PC-9 (cell line): ENCODE measurements at regions not wholly inside any gene's neighbourhood (a gene's known extent, or its start where the extent isn't known, plus 50 kb on each side); places are given as distances from the start of the nearest gene placed in this dataset.

Source experiments
- BruUV-seq: library from RNA; stranded (reverse); fragments of 400-500 nt; replicated peaks from 2 replicates; lab custom pipeline; 2021; lab: Mats Ljungman, UMichigan
- CTCF ChIA-PET: fragments of 300-600 bp; sonication (Branson Sonifier 250); formaldehyde crosslinking; loops from one replicate; lab custom pipeline; 2022; ENCODE audit warnings: antibody characterized with exemption; lab: Charles Lee
- POLR2A ChIA-PET: fragments of 300-600 bp; sonication (Branson Sonifier 250); formaldehyde crosslinking; loops from one replicate; lab custom pipeline; 2022; ENCODE audit warnings: antibody characterized with exemption; ENCODE audit not compliant: unreplicated experiment; lab: Charles Lee
- DNase-seq, 2 experiments: peaks; one replicate each; pipeline versions ENCODE4 v3.0.0 to v3.0.0-alpha.2; 2015 to 2022; ENCODE audit warnings: mixed read lengths in 1 of 2
- H2AFZ ChIP-seq: fragments of 200-600 bp; sonication (generic); 2 replicates; pipeline ENCODE4 v1.8.1; 2017; ENCODE audit warnings: antibody characterized with exemption
- H3F3A ChIP-seq: fragments of 200-600 bp; sonication (generic); 2 replicates; pipeline ENCODE4 v1.8.1; 2017; ENCODE audit warnings: antibody characterized with exemption, mild to moderate bottlenecking, low read depth; ENCODE audit not compliant: insufficient read depth
- H3K27ac ChIP-seq: fragments of 200-600 bp; sonication (generic); 2 replicates; pipeline ENCODE4 v1.6.1; 2016; ENCODE audit warnings: mixed run types
- H3K27me3 ChIP-seq: fragments of 200-600 bp; sonication (generic); 2 replicates; pipeline ENCODE4 v1.6.1; 2016; ENCODE audit warnings: low read depth, mixed run types; ENCODE audit not compliant: insufficient read depth
- H3K36me3 ChIP-seq: fragments of 200-600 bp; sonication (generic); 2 replicates; pipeline ENCODE4 v1.6.1; 2016; ENCODE audit warnings: low read depth, mixed run types
- H3K4me1 ChIP-seq: fragments of 200-600 bp; sonication (generic); replicated peaks from 2 replicates; pipeline ENCODE4 v1.6.1; 2016; ENCODE audit warnings: mixed run types; ENCODE audit not compliant: insufficient read depth
- H3K4me2 ChIP-seq: fragments of 200-600 bp; sonication (generic); 2 replicates; pipeline ENCODE4 v1.6.1; 2017; ENCODE audit warnings: mixed run types
- H3K4me3 ChIP-seq: fragments of 200-600 bp; sonication (generic); 2 replicates; pipeline ENCODE4 v1.6.1; 2016; ENCODE audit warnings: mixed run types
- H3K79me2 ChIP-seq: fragments of 200-600 bp; sonication (generic); 2 replicates; pipeline ENCODE4 v1.6.1; 2017; ENCODE audit warnings: low read depth, mixed run types
- H3K9me2 ChIP-seq: fragments of 200-600 bp; sonication (generic); 2 replicates; pipeline ENCODE4 v1.8.1; 2017; ENCODE audit warnings: mild to moderate bottlenecking; ENCODE audit not compliant: insufficient read depth
- H3K9me3 ChIP-seq: fragments of 200-600 bp; sonication (generic); 2 replicates; pipeline ENCODE4 v1.8.1; 2016; ENCODE audit warnings: low read depth; ENCODE audit not compliant: insufficient read depth
- H4K20me1 ChIP-seq: fragments of 200-600 bp; sonication (generic); 2 replicates; pipeline ENCODE4 v1.8.1; 2017; ENCODE audit not compliant: insufficient read depth
- EZH2 ChIP-seq: fragments of 200-600 bp; sonication (generic); IDR thresholded peaks from 2 replicates; pipeline ENCODE4 v1.8.0; 2017; ENCODE audit warnings: antibody characterized with exemption, low read depth
- intact Hi-C: fragments of 100-400 bp; cut with micrococcal nuclease; formaldehyde crosslinking; loops from one replicate; pipeline ENCODE4 v1.10.0; 2022; ENCODE audit not compliant: unreplicated experiment
- TF ChIP-seq, protein P1 (sequence below): fragments of 200-600 bp; sonication (generic); conservative IDR thresholded peaks from 2 replicates; pipeline ENCODE4 v1.6.1; 2017; ENCODE audit warnings: mixed run types, antibody characterized with exemption, mild to moderate bottlenecking, moderate library complexity

DNA sequence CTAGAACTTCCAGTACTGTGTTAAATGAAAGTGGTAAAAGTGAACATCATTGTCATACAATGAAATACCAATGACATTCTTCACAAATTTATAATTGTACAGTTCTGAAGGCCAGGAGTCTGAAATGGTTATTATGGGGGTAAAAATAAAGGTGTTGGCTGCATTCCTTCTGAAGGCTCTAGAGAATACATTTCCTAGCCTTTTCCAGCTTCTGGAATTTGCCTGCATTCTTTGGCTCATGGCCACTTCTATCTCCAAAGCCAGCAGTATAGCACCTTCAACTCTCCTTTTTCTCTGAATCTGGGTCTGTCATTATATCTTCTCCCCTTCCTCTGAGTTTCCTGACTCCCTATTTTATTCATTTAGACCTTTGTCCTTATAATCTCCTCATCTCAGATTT is 1232.7 kb upstream of the TENM4 start:
- Histone ChIP-seq H3K27ac (no peak overlapping the region), H2AFZ (no peak overlapping the region), H3K9me3 (no peaks in the 10 kb centered on the region), H3K4me2 (no peak overlapping the region), H3K27me3 (no peaks in the 10 kb centered on the region), H4K20me1 (no peaks in the 10 kb centered on the region), H3K4me1 (no peaks in the 10 kb centered on the region), H3K4me3 (no peak overlapping the region), H3K9me2 (no peaks in the 10 kb centered on the region), H3F3A (no peaks in the 10 kb centered on the region), H3K36me3 (no peaks in the 10 kb centered on the region), H3K79me2 (no peaks in the 10 kb centered on the region)
- no peak for DNase-seq
- intact Hi-C loops = no loop called here
- TF ChIP-seq EZH2 = no peak
- TF ChIP-seq, protein P1, sequence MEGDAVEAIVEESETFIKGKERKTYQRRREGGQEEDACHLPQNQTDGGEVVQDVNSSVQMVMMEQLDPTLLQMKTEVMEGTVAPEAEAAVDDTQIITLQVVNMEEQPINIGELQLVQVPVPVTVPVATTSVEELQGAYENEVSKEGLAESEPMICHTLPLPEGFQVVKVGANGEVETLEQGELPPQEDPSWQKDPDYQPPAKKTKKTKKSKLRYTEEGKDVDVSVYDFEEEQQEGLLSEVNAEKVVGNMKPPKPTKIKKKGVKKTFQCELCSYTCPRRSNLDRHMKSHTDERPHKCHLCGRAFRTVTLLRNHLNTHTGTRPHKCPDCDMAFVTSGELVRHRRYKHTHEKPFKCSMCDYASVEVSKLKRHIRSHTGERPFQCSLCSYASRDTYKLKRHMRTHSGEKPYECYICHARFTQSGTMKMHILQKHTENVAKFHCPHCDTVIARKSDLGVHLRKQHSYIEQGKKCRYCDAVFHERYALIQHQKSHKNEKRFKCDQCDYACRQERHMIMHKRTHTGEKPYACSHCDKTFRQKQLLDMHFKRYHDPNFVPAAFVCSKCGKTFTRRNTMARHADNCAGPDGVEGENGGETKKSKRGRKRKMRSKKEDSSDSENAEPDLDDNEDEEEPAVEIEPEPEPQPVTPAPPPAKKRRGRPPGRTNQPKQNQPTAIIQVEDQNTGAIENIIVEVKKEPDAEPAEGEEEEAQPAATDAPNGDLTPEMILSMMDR = no peak
- ChIA-PET POLR2A (no interaction called here), CTCF (no interaction called here)
- BruUV-seq = no TSS peak

DNA sequence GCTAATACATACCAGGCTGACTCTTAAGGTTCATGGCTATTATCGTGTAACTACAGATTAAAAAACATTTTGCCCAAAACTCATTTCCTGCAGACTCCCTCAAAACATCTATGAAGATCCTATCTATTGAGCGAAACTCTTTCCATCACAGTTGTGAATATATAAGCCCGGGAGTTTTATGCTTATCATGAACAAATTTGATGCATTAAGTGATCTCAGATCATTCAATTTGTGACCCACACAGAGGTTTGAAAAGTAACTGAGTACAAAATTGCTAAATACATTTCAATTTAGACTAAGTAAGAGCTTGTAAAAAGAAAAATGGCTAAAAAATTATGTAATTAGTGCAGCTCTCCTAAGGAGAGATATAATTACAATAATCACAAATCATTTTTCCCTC is 1228.8 kb upstream of the TENM4 start:
- H3K9me3 ChIP-seq = no peaks in the 10 kb centered on the region
- H3K27ac ChIP-seq = no peak overlapping the region
- no peak overlapping the region for H3K4me3 ChIP-seq
- no peaks in the 10 kb centered on the region for H3F3A ChIP-seq
- no peak for DNase-seq
- no peaks in the 10 kb centered on the region for H3K27me3 ChIP-seq
- no TSS peak for BruUV-seq
- H3K4me2 ChIP-seq = no peak overlapping the region
- H3K79me2 ChIP-seq = no peaks in the 10 kb centered on the region
- intact Hi-C loops = no loop called here
- POLR2A ChIA-PET = no interaction called here
- no peaks in the 10 kb centered on the region for H3K36me3 ChIP-seq
- TF ChIP-seq EZH2 = no peak
- TF ChIP-seq, protein P1 = no peak
- no peak overlapping the region for H2AFZ ChIP-seq
- CTCF ChIA-PET = no interaction called here
- no peaks in the 10 kb centered on the region; the same call in 1 of the 2 replicates for H3K9me2 ChIP-seq
- no peaks in the 10 kb centered on the region for H4K20me1 ChIP-seq
- no peaks in the 10 kb centered on the region for H3K4me1 ChIP-seq

DNA sequence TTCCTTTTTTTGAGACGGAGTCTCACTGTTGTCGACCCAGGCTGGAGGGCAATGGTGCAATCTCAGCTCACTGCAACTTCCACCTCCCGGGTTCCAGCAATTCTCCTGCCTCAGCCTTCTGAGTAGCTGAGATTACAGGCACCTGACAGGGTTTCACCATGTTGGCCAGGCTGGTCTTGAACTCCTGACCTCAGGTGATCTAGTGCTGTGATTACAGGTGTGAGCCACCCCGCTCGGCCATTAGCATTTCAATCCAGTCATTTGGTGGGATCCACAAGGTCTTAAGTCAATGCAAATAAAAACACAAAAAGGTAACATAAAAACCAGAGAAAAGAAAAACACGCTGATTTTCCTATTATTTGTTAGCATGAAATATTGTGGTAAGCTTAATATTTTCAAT is 1227.2 kb upstream of the TENM4 start:
- CTCF ChIA-PET = no interaction called here
- Histone ChIP-seq H3K9me3 (no peaks in the 10 kb centered on the region), H3K27me3 (no peaks in the 10 kb centered on the region), H3K36me3 (no peaks in the 10 kb centered on the region), H3K9me2 (no peaks in the 10 kb centered on the region; the same call in 1 of the 2 replicates), H3K4me1 (no peaks in the 10 kb centered on the region), H3K79me2 (no peaks in the 10 kb centered on the region), H3K4me2 (no peak overlapping the region), H2AFZ (no peak overlapping the region), H3K4me3 (no peak overlapping the region), H3F3A (no peaks in the 10 kb centered on the region), H3K27ac (no peak overlapping the region), H4K20me1 (no peaks in the 10 kb centered on the region)
- intact Hi-C loops = no loop called here
- TF ChIP-seq, protein P1 = no peak
- no peak for TF ChIP-seq EZH2
- DNase-seq = no peak
- no TSS peak for BruUV-seq
- POLR2A ChIA-PET = no interaction called here
